GM21717 (cell line): ENCODE measurements at regions not wholly inside any gene's neighbourhood (a gene's known extent, or its start where the extent isn't known, plus 50 kb on each side); places are given as distances from the start of the nearest gene placed in this dataset.

ENCODE experiments used
- ATAC-seq: cut with Tn5 transposase; IDR thresholded peaks from one replicate; pipeline ENCODE4 v1.9.1; 2021; ENCODE audit warnings: mild to moderate bottlenecking, moderate library complexity; ENCODE audit not compliant: unreplicated experiment

- ATAC-seq, result no peak
Observed at GRCh38 chr1:21347072-21347581, 56.9 kb upstream of the ECE1 start.

GRCh38 chr1:21346365-21347071 is 56.3 kb upstream of the ECE1 start:
- no peak for ATAC-seq

GRCh38 chr1:21344750-21345443 is 54.6 kb upstream of the ECE1 start:
- peak; percentile 30 for ATAC-seq

GRCh38 chr1:21344098-21344749 is 54.0 kb upstream of the ECE1 start:
- no peak for ATAC-seq

GRCh38 chr1:21342961-21343838 is 52.9 kb upstream of the ECE1 start:
- no peak for ATAC-seq

GRCh38 chr1:21341517-21342078 is 51.3 kb upstream of the ECE1 start:
- ATAC-seq, result no peak

GRCh38 chr1:21341022-21341421 is 50.8 kb upstream of the ECE1 start:
- ATAC-seq, result no peak

- no peak for ATAC-seq
Observed at GRCh38 chr1:21340230-21340945, 50.1 kb upstream of the ECE1 start.
